HEK293 (cell line): ENCODE measurements at regions not wholly inside any gene's neighbourhood (a gene's known extent, or its start where the extent isn't known, plus 50 kb on each side); places are given as distances from the start of the nearest gene placed in this dataset.
"Not testable (repeated sequence)": the region's sequence is repeated elsewhere in the genome, so short reads cannot be mapped to it uniquely, and the experiment has no call there.

Source experiments
- CTCF ChIA-PET: fragments of 350-600 bp; formaldehyde crosslinking; extraction: SDS; loops from one replicate; lab custom pipeline; 2021; ENCODE audit warnings: antibody characterized with exemption; lab: Yijun Ruan, JAX
- POLR2A ChIA-PET: fragments of 300-600 bp; formaldehyde crosslinking; extraction: SDS; loops from one replicate; lab custom pipeline; 2020; ENCODE audit warnings: antibody characterized with exemption, inconsistent platforms; lab: Yijun Ruan, JAX
- H3K27ac ChIP-seq: fragments of 200-500 bp; sonication (Bioruptor generic); 2 replicates; pipeline ENCODE4 v1.5.1; 2014; ENCODE audit warnings: low read depth, low read length, control low read depth, inconsistent platforms; ENCODE audit errors: extremely low read depth
- H3K36me3 ChIP-seq, 2 experiments: fragments of 200-500 bp in 1 of 2; sonication (Bioruptor generic) in 1 of 2; 1 replicate in 1 of 2; 2 replicates in 1 of 2; pipeline ENCODE4 v1.5.1; 2014 to 2017; ENCODE audit warnings: inconsistent platforms in 2 of 2, low read length in 2 of 2; ENCODE audit not compliant: control insufficient read depth in 2 of 2, insufficient read depth in 1 of 2
- H3K4me1 ChIP-seq: fragments of 200-500 bp; sonication (Bioruptor generic); 2 replicates; pipeline ENCODE4 v1.5.1; 2014; ENCODE audit warnings: mild to moderate bottlenecking, low read length, inconsistent platforms; ENCODE audit not compliant: control insufficient read depth, insufficient read depth
- H3K4me3 ChIP-seq: 2 replicates; pipeline ENCODE4 v1.5.1; 2011; ENCODE audit warnings: low read depth, mild to moderate bottlenecking, control low read depth, low read length, moderate library complexity
- H3K9me3 ChIP-seq: fragments of 200-500 bp; sonication (Bioruptor generic); 2 replicates; pipeline ENCODE4 v1.5.1; 2014; ENCODE audit warnings: low read depth, low read length, inconsistent platforms; ENCODE audit not compliant: control insufficient read depth, insufficient read depth
- IKZF3 ChIP-seq: fragments of 450-650 bp; IDR thresholded peaks from 2 replicates; pipeline ENCODE4 v1.5.0; 2018; ENCODE audit warnings: missing biosample characterization, mild to moderate bottlenecking, missing genetic modification characterization, moderate library complexity
- ZBTB1 ChIP-seq: fragments of 450-650 bp; formaldehyde crosslinking; IDR thresholded peaks from 2 replicates; pipeline ENCODE4 v1.5.1; 2016; ENCODE audit warnings: missing biosample characterization, missing genetic modification characterization
- ZNF221 ChIP-seq: fragments of 450-650 bp; formaldehyde crosslinking; IDR thresholded peaks from 2 replicates; pipeline ENCODE4 v1.5.1; 2017; ENCODE audit warnings: missing biosample characterization, missing genetic modification characterization, borderline replicate concordance
- ZNF266 ChIP-seq: fragments of 450-650 bp; formaldehyde crosslinking; IDR thresholded peaks from 2 replicates; pipeline ENCODE4 v1.5.1; 2016; ENCODE audit warnings: missing biosample characterization, missing genetic modification characterization, low read depth
- ZNF292 ChIP-seq: fragments of 450-650 bp; formaldehyde crosslinking; IDR thresholded peaks from 2 replicates; pipeline ENCODE4 v1.5.1; 2016; ENCODE audit warnings: low read depth, missing biosample characterization, missing genetic modification characterization, borderline replicate concordance
- ZNF600 ChIP-seq: fragments of 450-650 bp; formaldehyde crosslinking; IDR thresholded peaks from 2 replicates; pipeline ENCODE4 v1.5.1; 2016; ENCODE audit warnings: missing biosample characterization, missing genetic modification characterization
- ZNF654 ChIP-seq: fragments of 450-650 bp; formaldehyde crosslinking; IDR thresholded peaks from 2 replicates; pipeline ENCODE4 v1.5.1; 2016; ENCODE audit warnings: low read depth, missing biosample characterization, missing genetic modification characterization
- ZNF658 ChIP-seq: fragments of 450-650 bp; formaldehyde crosslinking; IDR thresholded peaks from 2 replicates; pipeline ENCODE4; 2016; ENCODE audit warnings: missing biosample characterization, missing genetic modification characterization
- ZNF664 ChIP-seq: fragments of 450-650 bp; formaldehyde crosslinking; IDR thresholded peaks from 2 replicates; pipeline ENCODE4 v1.5.1; 2016; ENCODE audit warnings: missing biosample characterization, missing genetic modification characterization
- ZNF670 ChIP-seq: fragments of 450-650 bp; formaldehyde crosslinking; IDR thresholded peaks from 2 replicates; pipeline ENCODE4 v1.5.1; 2016; ENCODE audit warnings: missing biosample characterization, missing genetic modification characterization, low read depth
- ZNF776 ChIP-seq: fragments of 450-650 bp; formaldehyde crosslinking; IDR thresholded peaks from 2 replicates; pipeline ENCODE4 v1.5.0; 2017; ENCODE audit warnings: missing biosample characterization, missing genetic modification characterization, borderline replicate concordance
- TF ChIP-seq, protein P1 (sequence below): fragments of 450-650 bp; formaldehyde crosslinking; IDR thresholded peaks from 2 replicates; pipeline ENCODE4 v1.5.1; 2016; ENCODE audit warnings: missing biosample characterization, missing genetic modification characterization
- TF ChIP-seq, protein P2 (sequence below): fragments of 450-650 bp; formaldehyde crosslinking; conservative IDR thresholded peaks from 2 replicates; pipeline ENCODE4 v1.5.1; 2016; ENCODE audit warnings: low read depth, missing biosample characterization, missing genetic modification characterization
- TF ChIP-seq, protein P3 (sequence below): fragments of 450-650 bp; formaldehyde crosslinking; IDR thresholded peaks from 2 replicates; pipeline ENCODE4 v1.5.1; 2016; ENCODE audit warnings: missing biosample characterization, missing genetic modification characterization

DNA sequence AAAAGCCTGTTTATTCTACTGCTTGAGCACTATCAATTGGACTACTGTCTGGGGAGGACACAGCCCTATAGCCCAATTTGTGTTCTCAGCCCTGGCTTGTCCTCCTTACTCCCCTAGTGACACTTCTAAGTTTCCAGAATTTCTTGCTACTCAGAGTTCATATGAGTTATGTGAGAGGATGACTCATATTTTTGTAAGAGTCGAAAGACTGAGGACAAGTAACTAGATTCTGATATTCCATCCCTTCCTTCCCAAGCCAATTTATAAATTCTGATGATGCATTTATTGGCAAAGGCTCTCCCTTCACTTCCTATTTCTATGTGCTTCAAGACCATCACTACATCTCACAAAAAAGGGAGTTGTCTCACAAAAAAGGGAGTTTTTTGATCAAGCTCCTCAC is 422.2 kb upstream of the DEPDC1 start:
- no peak overlapping the region for H3K27ac ChIP-seq
- H3K36me3 ChIP-seq = no peaks in the 10 kb centered on the region
- CTCF ChIA-PET = no interaction called here
- POLR2A ChIA-PET = no interaction called here
- no peak for TF ChIP-seq ZNF654 (tag by site-specific recombination)
- TF ChIP-seq, protein P1, sequence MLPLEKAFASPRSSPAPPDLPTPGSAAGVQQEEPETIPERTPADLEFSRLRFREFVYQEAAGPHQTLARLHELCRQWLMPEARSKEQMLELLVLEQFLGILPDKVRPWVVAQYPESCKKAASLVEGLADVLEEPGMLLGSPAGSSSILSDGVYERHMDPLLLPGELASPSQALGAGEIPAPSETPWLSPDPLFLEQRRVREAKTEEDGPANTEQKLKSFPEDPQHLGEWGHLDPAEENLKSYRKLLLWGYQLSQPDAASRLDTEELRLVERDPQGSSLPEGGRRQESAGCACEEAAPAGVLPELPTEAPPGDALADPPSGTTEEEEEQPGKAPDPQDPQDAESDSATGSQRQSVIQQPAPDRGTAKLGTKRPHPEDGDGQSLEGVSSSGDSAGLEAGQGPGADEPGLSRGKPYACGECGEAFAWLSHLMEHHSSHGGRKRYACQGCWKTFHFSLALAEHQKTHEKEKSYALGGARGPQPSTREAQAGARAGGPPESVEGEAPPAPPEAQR (tag by site-specific recombination) = no peak
- TF ChIP-seq ZNF670 (tag by site-specific recombination) = no peak
- no peak for TF ChIP-seq ZBTB1 (tag by site-specific recombination)
- no peak for TF ChIP-seq ZNF292 (tag by site-specific recombination)
- TF ChIP-seq ZNF221 = no peak
- TF ChIP-seq, protein P2, sequence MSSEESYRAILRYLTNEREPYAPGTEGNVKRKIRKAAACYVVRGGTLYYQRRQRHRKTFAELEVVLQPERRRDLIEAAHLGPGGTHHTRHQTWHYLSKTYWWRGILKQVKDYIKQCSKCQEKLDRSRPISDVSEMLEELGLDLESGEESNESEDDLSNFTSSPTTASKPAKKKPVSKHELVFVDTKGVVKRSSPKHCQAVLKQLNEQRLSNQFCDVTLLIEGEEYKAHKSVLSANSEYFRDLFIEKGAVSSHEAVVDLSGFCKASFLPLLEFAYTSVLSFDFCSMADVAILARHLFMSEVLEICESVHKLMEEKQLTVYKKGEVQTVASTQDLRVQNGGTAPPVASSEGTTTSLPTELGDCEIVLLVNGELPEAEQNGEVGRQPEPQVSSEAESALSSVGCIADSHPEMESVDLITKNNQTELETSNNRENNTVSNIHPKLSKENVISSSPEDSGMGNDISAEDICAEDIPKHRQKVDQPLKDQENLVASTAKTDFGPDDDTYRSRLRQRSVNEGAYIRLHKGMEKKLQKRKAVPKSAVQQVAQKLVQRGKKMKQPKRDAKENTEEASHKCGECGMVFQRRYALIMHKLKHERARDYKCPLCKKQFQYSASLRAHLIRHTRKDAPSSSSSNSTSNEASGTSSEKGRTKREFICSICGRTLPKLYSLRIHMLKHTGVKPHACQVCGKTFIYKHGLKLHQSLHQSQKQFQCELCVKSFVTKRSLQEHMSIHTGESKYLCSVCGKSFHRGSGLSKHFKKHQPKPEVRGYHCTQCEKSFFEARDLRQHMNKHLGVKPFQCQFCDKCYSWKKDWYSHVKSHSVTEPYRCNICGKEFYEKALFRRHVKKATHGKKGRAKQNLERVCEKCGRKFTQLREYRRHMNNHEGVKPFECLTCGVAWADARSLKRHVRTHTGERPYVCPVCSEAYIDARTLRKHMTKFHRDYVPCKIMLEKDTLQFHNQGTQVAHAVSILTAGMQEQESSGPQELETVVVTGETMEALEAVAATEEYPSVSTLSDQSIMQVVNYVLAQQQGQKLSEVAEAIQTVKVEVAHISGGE (tag by site-specific recombination) = no peak
- TF ChIP-seq, protein P3, sequence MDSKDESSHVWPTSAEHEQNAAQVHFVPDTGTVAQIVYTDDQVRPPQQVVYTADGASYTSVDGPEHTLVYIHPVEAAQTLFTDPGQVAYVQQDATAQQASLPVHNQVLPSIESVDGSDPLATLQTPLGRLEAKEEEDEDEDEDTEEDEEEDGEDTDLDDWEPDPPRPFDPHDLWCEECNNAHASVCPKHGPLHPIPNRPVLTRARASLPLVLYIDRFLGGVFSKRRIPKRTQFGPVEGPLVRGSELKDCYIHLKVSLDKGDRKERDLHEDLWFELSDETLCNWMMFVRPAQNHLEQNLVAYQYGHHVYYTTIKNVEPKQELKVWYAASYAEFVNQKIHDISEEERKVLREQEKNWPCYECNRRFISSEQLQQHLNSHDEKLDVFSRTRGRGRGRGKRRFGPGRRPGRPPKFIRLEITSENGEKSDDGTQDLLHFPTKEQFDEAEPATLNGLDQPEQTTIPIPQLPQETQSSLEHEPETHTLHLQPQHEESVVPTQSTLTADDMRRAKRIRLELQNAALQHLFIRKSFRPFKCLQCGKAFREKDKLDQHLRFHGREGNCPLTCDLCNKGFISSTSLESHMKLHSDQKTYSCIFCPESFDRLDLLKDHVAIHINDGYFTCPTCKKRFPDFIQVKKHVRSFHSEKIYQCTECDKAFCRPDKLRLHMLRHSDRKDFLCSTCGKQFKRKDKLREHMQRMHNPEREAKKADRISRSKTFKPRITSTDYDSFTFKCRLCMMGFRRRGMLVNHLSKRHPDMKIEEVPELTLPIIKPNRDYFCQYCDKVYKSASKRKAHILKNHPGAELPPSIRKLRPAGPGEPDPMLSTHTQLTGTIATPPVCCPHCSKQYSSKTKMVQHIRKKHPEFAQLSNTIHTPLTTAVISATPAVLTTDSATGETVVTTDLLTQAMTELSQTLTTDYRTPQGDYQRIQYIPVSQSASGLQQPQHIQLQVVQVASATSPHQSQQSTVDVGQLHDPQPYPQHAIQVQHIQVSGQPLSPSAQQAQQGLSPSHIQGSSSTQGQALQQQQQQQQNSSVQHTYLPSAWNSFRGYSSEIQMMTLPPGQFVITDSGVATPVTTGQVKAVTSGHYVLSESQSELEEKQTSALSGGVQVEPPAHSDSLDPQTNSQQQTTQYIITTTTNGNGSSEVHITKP = no peak
- TF ChIP-seq ZNF658 (tag by site-specific recombination) = no peak
- no peak for TF ChIP-seq ZNF664
- TF ChIP-seq ZNF600 (tag by site-specific recombination) = no peak
- TF ChIP-seq IKZF3 (tag by site-specific recombination) = no peak
- TF ChIP-seq ZNF776 (tag by site-specific recombination) = no peak
- TF ChIP-seq ZNF266 (tag by site-specific recombination) = no peak
- TF ChIP-seq, all 188 proteins: peak for 0
- Histone ChIP-seq H3K4me3 (no peak overlapping the region), H3K9me3 (no peaks in the 10 kb centered on the region), H3K4me1 (no peaks in the 10 kb centered on the region)

DNA sequence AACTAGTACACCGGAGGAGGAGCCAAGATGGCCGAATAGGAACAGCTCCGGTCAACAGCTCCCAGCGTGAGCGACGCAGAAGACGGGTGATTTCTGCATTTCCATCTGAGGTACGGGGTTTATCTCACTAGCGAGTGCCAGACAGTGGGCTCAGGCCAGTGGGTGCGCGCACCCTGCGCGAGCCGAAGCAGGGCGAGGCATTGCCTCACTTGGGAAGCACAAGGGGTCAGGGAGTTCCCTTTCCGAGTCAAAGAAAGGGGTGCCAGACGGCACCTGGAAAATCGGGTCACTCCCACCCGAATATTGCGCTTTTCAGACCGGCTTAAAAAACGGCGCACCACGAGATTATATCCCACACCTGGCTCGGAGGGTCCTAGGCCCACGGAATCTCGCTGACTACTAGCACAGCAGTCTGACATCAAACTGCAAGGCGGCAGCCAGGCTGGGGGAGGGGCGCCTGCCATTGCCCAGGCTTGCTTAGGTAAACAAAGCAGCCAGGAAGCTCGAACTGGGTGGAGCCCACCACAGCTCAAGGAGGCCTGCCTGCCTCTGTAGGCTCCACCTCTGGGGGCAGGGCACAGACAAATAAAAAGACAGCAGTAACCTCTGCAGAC is 426.7 kb upstream of the DEPDC1 start:
- CTCF ChIA-PET, H3K4me1 ChIP-seq, H3K4me3 ChIP-seq, H3K36me3 ChIP-seq, H3K27ac ChIP-seq, POLR2A ChIA-PET, H3K9me3 ChIP-seq: not testable (repeated sequence)
